HUES6 (cell line): ENCODE measurements at regions not wholly inside any gene's neighbourhood (a gene's known extent, or its start where the extent isn't known, plus 50 kb on each side); places are given as distances from the start of the nearest gene placed in this dataset.

Experiments
- H3K27ac ChIP-seq: 2 replicates; pipeline ENCODE4 v1.7.0; 2013; ENCODE audit warnings: low read depth, mild to moderate bottlenecking, low read length, inconsistent platforms
- H3K27me3 ChIP-seq: 2 replicates; pipeline ENCODE4 v1.6.1; 2013; ENCODE audit warnings: low read length; ENCODE audit not compliant: control insufficient read depth, insufficient read depth
- H3K36me3 ChIP-seq: 2 replicates; pipeline ENCODE4 v1.6.1; 2013; ENCODE audit warnings: low read length; ENCODE audit not compliant: control insufficient read depth, insufficient read depth
- H3K4me1 ChIP-seq: 2 replicates; pipeline ENCODE4 v1.6.1; 2013; ENCODE audit warnings: low read length; ENCODE audit not compliant: control insufficient read depth, insufficient read depth
- H3K4me3 ChIP-seq: 2 replicates; pipeline ENCODE4 v1.5.1; 2013; ENCODE audit warnings: low read depth, low read length
- H3K9ac ChIP-seq: one replicate; pipeline ENCODE4 v1.6.1; 2013; ENCODE audit warnings: mild to moderate bottlenecking, low read length
- H3K9me3 ChIP-seq: 2 replicates; pipeline ENCODE4 v1.6.1; 2013; ENCODE audit warnings: low read depth, low read length; ENCODE audit not compliant: control insufficient read depth, insufficient read depth

DNA sequence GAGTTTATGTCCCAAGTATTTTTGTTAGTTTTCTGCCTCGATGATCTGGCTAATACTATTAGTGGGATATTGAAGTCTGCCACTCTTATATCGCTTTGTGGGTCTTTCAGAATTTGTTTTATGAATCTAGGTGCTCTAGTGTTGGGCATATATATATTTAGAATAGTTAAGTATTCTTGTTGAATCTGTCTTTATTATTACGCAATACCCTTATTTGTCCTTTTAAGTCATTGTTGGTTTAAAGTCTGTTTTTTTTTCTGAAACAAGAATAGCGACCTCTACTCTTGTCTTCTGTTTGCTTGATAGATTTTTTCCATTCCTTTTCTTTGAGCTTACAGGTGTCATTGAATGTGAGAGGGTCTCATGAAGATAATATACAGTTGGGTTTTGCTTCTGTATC lies 239.0 kb downstream of the ASCL1 start:
- no peak overlapping the region for H3K9ac ChIP-seq
- peaks cover 4% of the 10 kb centered on the region; the same call in 1 of the 2 replicates for H3K9me3 ChIP-seq
- no peaks in the 10 kb centered on the region; the same call in 1 of the 2 replicates for H3K36me3 ChIP-seq
- no peaks in the 10 kb centered on the region for H3K27me3 ChIP-seq
- peaks cover 4% of the 10 kb centered on the region; the same call in 1 of the 2 replicates for H3K4me1 ChIP-seq
- no peak overlapping the region for H3K27ac ChIP-seq
- H3K4me3 ChIP-seq: no peak overlapping the region

DNA sequence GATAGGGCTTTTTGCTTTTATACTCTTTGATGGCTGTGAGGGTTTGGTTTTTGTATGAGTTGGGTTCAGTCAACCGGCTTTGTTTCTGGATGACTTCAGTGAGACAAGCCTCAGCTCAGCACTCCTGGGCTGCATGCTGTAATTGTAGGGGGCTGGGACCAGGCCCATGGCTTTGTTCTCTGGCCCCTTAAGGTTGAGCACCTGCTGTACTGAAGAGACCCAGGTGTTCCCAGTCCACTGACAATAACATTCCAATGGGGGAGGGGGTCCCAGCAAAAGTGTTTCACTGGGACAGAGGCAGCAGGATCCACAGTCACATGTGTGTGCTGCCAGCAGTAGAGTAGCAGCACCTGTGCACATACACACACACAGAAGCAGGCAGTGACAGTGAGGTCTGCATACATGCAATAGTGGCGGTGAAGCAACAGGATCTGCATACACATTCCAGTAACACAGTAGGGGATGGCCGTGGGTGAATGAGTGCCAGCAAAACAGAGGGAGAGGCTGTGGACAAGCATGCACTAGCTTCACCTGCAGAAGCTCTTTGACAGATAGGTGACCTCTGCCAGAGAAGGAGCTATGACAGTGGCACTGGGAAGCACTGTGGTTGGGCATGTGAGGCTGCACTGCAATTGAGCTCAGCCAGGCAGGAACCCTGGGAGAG lies 240.4 kb downstream of the ASCL1 start:
- Histone ChIP-seq H3K27ac (no peak overlapping the region), H3K27me3 (no peaks in the 10 kb centered on the region), H3K4me1 (peaks cover 4% of the 10 kb centered on the region; the same call in 1 of the 2 replicates), H3K4me3 (no peak overlapping the region), H3K36me3 (no peaks in the 10 kb centered on the region; the same call in 1 of the 2 replicates), H3K9ac (no peak overlapping the region), H3K9me3 (peaks cover 4% of the 10 kb centered on the region; the same call in 1 of the 2 replicates)

DNA sequence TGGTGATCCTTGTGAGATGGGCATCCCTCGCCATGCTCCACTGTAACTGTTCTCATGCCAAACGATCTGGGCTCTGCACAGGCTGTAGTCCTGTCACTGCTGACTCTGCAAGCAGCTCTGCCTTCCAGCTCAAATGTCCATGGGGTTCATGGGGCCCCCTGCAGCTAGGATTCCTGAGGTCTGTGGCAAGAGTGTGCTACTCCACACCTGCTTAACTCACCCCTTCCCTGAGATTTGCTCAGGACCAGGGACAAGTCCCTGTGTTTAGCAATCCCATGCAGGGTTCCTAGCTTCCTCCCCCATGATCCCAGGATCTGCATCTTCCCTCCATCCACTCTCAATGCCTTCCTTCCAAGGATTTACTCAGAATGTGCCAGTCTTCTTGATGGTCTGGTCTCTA lies 241.0 kb downstream of the ASCL1 start:
- H3K36me3 ChIP-seq: no peaks in the 10 kb centered on the region; the same call in 1 of the 2 replicates
- no peak overlapping the region for H3K9ac ChIP-seq
- H3K27me3 ChIP-seq: no peaks in the 10 kb centered on the region
- H3K9me3 ChIP-seq: peaks cover 4% of the 10 kb centered on the region; the same call in 1 of the 2 replicates
- H3K27ac ChIP-seq: no peak overlapping the region
- H3K4me1 ChIP-seq: peaks cover 4% of the 10 kb centered on the region; the same call in 1 of the 2 replicates
- H3K4me3 ChIP-seq: no peak overlapping the region

DNA sequence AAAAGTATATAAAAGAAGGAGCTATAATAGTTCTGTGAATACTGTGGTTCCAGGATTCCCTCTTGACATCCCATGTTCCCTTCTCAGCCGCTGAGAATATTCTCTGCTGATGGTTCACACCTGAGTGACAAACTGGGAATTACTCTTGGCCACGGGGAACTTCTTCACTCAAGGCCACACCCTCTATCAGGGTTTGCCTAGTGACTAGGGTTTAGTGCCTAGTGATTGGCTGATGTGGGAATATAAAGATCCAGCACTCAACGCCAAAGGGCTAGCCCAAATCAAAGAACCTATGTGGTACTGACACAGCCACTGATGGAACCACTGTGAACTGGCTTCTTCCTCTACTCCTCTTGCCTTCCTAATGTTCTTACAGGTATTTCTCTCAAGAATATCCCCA lies 248.4 kb downstream of the ASCL1 start:
- no peak overlapping the region for H3K4me3 ChIP-seq
- H3K9me3 ChIP-seq: peaks cover 7% of the 10 kb centered on the region; the same call in 1 of the 2 replicates
- no peaks in the 10 kb centered on the region; the same call in 1 of the 2 replicates for H3K36me3 ChIP-seq
- H3K4me1 ChIP-seq: no peaks in the 10 kb centered on the region
- no peak overlapping the region for H3K9ac ChIP-seq
- H3K27ac ChIP-seq: no peak overlapping the region
- H3K27me3 ChIP-seq: no peaks in the 10 kb centered on the region

DNA sequence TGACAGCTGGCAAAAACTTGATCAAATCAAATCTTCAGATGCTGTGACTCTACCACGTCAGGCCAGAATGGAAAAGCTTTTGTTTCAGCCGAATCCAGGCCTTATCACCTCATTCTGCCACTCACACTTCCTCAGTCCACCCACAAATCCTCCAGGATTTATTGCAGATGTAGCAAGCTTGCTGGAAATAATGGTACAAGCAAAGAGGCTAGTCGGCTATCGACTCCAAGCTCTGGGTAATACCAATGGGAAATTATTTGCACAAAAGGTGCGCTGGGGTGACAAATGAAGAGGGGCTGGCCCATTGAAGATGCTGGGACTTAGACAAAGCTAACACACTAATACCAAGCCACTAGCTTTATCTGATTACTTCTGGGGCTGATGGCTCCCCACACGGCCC lies 250.5 kb downstream of the ASCL1 start:
- Histone ChIP-seq H3K4me1 (no peaks in the 10 kb centered on the region), H3K9ac (no peak overlapping the region), H3K27ac (no peak overlapping the region), H3K27me3 (no peaks in the 10 kb centered on the region), H3K36me3 (no peaks in the 10 kb centered on the region), H3K4me3 (no peak overlapping the region), H3K9me3 (peaks cover 7% of the 10 kb centered on the region; the same call in 1 of the 2 replicates)

DNA sequence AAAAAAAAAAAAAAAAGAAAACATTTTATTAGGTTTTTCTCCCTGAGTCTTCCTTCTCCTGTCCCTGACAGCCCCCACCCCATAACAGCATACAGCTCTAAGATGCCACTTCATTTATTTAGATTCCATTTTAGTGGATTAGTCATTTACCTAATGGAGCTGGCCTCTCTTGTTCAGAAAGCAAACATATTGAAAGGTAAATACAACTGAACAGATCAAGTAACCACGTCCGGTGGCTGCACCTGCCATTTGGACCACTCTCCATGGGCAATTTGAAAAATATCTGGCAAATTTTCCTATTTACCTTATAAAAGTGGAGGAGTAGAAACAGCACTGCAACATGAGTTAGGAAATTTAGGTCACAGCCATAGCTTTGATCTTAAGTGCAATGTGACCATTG lies 254.6 kb downstream of the C12orf42 start:
- Histone ChIP-seq H3K9ac (no peak overlapping the region), H3K4me1 (no peaks in the 10 kb centered on the region), H3K9me3 (no peaks in the 10 kb centered on the region), H3K4me3 (no peak overlapping the region), H3K36me3 (no peaks in the 10 kb centered on the region), H3K27me3 (no peaks in the 10 kb centered on the region), H3K27ac (no peak overlapping the region)

DNA sequence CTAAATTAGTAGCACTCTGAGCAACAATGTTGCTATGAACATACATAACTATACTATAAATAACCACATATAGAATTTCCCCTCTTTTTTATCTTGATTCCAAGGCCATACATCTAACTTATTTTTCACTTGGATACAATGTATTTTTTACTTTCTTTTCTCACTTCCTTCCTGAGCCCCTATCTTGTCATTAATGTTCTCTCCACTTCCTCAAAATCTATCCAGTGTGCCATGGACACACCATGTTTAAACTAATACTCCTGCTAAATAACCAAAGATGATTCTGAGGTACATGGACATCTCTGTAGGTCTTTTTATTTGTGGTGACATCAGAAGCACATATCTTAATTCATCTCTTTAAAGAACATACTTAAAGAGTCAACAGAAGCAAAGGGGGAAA lies 251.2 kb downstream of the C12orf42 start:
- peaks cover 3% of the 10 kb centered on the region; the same call in 1 of the 2 replicates for H3K4me1 ChIP-seq
- no peaks in the 10 kb centered on the region for H3K27me3 ChIP-seq
- no peak overlapping the region for H3K4me3 ChIP-seq
- no peak overlapping the region for H3K27ac ChIP-seq
- no peaks in the 10 kb centered on the region for H3K9me3 ChIP-seq
- no peak overlapping the region for H3K9ac ChIP-seq
- H3K36me3 ChIP-seq: no peaks in the 10 kb centered on the region

DNA sequence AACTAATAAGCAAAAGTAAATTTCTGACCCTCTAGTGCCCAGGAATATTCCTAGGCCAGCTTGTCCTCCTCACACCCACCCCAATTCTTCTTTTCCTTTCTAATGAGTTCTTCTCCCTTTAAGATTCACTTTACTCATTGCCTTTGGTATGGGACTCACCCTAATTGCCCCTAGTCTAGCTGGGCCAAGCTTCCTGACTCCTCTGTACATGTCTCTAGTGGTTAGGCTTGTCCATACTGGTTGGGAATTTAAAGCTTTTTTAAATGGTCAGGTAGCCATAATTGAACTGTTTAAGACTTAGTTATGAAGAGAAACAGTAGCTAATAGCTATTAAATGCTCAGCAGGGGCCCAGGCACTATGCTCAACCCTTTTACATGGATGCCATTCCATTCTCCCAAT lies 248.2 kb downstream of the C12orf42 start:
- no peak overlapping the region for H3K4me3 ChIP-seq
- H3K36me3 ChIP-seq: no peaks in the 10 kb centered on the region
- H3K9ac ChIP-seq: no peak overlapping the region
- H3K27me3 ChIP-seq: no peaks in the 10 kb centered on the region
- peaks cover 5% of the 10 kb centered on the region; the same call in 1 of the 2 replicates for H3K4me1 ChIP-seq
- no peaks in the 10 kb centered on the region for H3K9me3 ChIP-seq
- no peak overlapping the region for H3K27ac ChIP-seq

DNA sequence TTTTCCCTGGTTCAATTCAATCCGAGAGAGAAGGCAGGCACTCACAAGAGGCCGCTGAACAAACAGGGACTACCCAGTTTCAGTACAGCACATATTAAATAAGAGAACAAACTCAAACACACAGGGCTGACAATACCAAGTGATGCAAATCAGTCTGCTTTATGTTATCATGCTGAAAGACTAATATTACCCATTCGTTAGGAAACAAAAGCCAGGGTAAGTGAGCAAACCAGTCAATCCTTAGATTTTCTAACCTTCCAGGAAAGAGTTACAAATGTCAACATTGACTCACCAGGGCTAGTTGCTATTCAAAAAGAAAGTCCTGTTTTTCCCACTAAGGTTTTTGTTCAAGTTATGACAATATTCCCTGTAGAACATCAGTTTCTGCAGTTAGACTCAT lies 246.2 kb downstream of the C12orf42 start:
- no peak overlapping the region for H3K9ac ChIP-seq
- H3K4me3 ChIP-seq: no peak overlapping the region
- H3K27ac ChIP-seq: no peak overlapping the region
- peaks cover 5% of the 10 kb centered on the region; the same call in 1 of the 2 replicates for H3K4me1 ChIP-seq
- no peaks in the 10 kb centered on the region for H3K9me3 ChIP-seq
- no peaks in the 10 kb centered on the region for H3K27me3 ChIP-seq
- H3K36me3 ChIP-seq: no peaks in the 10 kb centered on the region

DNA sequence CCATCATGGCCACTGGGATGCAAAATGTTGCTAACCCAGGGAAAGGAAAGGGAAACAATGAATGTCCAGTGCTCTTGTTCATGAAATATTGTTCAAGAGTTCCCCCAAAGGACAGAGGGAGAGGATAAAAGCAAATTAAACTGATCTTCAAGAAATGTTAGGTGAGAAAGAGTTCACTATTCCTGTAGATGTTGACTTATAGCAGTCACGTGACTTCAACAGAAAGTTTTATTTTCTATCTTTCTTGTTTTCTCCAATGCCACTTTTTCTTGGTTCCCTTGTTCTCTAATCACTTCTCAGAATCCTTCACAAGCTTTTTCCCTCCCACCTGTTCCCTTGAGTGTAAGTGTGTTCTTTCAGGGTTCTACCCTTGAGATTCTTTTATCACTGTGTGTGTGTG lies 245.3 kb downstream of the C12orf42 start:
- Histone ChIP-seq H3K27ac (no peak overlapping the region), H3K9ac (no peak overlapping the region), H3K4me3 (no peak overlapping the region), H3K4me1 (peaks cover 5% of the 10 kb centered on the region; the same call in 1 of the 2 replicates), H3K27me3 (no peaks in the 10 kb centered on the region), H3K36me3 (no peaks in the 10 kb centered on the region), H3K9me3 (no peaks in the 10 kb centered on the region)
